Ishikawa (cell line): ENCODE measurements at regions not wholly inside any gene's neighbourhood (a gene's known extent, or its start where the extent isn't known, plus 50 kb on each side); places are given as distances from the start of the nearest gene placed in this dataset.

Experiments
- CEBPB ChIP-seq: IDR thresholded peaks from 2 replicates; pipeline ENCODE4 v1.6.1; 2012
- CREB1 ChIP-seq: IDR thresholded peaks from 2 replicates; pipeline ENCODE4 v1.6.1; 2012; ENCODE audit warnings: low read depth
- EGR1 ChIP-seq: IDR thresholded peaks from 2 replicates; pipeline ENCODE4 v1.6.1; 2012
- EP300 ChIP-seq: IDR thresholded peaks from 2 replicates; pipeline ENCODE4 v1.6.1; 2012; ENCODE audit warnings: borderline replicate concordance
- FOXM1 ChIP-seq: IDR thresholded peaks from 2 replicates; pipeline ENCODE4 v1.6.1; 2012; ENCODE audit warnings: low read depth, borderline replicate concordance
- NFIC ChIP-seq: IDR thresholded peaks from 2 replicates; pipeline ENCODE4 v1.6.1; 2012
- RAD21 ChIP-seq: IDR thresholded peaks from 2 replicates; pipeline ENCODE4 v1.6.1; 2012; ENCODE audit warnings: low read depth
- REST ChIP-seq: IDR thresholded peaks from 2 replicates; pipeline ENCODE4 v1.6.1; 2012; ENCODE audit warnings: low read depth, mild to moderate bottlenecking
- TAF1 ChIP-seq: IDR thresholded peaks from 2 replicates; pipeline ENCODE4 v1.6.1; 2012; ENCODE audit warnings: low read depth, mild to moderate bottlenecking
- TCF12 ChIP-seq: IDR thresholded peaks from 2 replicates; pipeline ENCODE4 v1.6.1; 2012; ENCODE audit warnings: low read depth
- TEAD4 ChIP-seq: IDR thresholded peaks from 2 replicates; pipeline ENCODE4 v1.6.1; 2012
- USF1 ChIP-seq: IDR thresholded peaks from 2 replicates; pipeline ENCODE4 v1.6.1; 2012
- YY1 ChIP-seq: IDR thresholded peaks from 2 replicates; pipeline ENCODE4 v1.6.1; 2012; ENCODE audit warnings: low read depth
- ZBTB7A ChIP-seq: IDR thresholded peaks from 2 replicates; pipeline ENCODE4 v1.6.1; 2012; ENCODE audit warnings: low read depth
- TF ChIP-seq, protein P1 (sequence below): IDR thresholded peaks from 2 replicates; pipeline ENCODE4 v1.6.1; 2012

GRCh38 chr6:141364232-141364631 lies 768.5 kb upstream of the GJE1 start:
- TF ChIP-seq, protein P1, sequence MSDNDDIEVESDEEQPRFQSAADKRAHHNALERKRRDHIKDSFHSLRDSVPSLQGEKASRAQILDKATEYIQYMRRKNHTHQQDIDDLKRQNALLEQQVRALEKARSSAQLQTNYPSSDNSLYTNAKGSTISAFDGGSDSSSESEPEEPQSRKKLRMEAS: no peak

DNA sequence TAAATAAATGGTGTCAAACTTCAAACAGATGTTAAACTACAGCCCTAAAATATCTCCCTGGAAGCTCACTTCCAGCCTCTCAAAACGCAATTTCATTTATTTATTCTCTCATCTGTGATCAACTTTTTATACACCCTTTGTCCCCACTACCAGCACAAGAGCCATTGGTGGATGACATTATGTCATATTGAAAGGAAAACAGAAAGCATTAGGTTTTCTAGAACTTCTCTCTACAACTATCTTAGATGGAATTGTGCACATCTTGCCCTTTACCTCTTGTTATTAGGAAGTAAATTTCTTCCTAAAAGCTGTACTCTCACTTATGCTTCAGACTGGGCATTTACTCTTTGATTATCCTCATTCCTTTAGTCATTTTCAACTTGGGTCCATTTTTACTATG lies 771.2 kb upstream of the GJE1 start:
- no peak for TF ChIP-seq CEBPB
- TF ChIP-seq ZBTB7A: no peak
- no peak for TF ChIP-seq EGR1
- TF ChIP-seq FOXM1: no peak
- no peak for TF ChIP-seq NFIC
- TF ChIP-seq, protein P1: no peak
- no peak for TF ChIP-seq CREB1
- no peak for TF ChIP-seq EP300
- no peak for TF ChIP-seq USF1
- no peak for TF ChIP-seq TCF12
- no peak for TF ChIP-seq TAF1
- TF ChIP-seq RAD21: no peak
- no peak for TF ChIP-seq REST
- TF ChIP-seq YY1: no peak
- TF ChIP-seq TEAD4: no peak

DNA sequence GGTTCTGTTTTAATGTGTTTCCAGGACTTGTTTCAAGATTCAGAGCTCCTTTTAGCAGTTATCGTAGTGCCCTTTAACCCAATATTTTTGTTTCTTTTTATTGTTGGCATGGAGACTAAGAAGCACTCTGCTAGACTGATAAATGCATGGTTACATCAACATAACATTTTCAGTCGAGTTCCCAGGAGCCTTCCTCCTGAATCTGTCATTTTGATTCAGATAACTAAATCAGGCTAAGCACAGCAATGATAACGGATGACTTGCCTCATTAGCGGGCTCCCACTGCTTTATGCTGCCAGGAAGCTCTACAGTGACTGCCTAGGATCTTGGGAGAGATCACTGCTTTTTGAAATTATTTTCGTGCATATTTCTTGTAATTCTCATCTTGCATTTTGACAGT lies 772.8 kb upstream of the GJE1 start:
- TF ChIP-seq REST (no peak), NFIC (no peak)

GRCh38 chr6:141354191-141354955 lies 778.4 kb upstream of the GJE1 start:
- TF ChIP-seq REST (no peak), FOXM1 (no peak), EP300 (no peak), TAF1 (no peak), NFIC (no peak), CEBPB (no peak), EGR1 (no peak), YY1 (no peak), ZBTB7A (no peak), USF1 (no peak), TEAD4 (no peak), CREB1 (no peak)
- TF ChIP-seq, protein P1: no peak

- TF ChIP-seq REST (no peak), EP300 (no peak), EGR1 (no peak), RAD21 (no peak), NFIC (no peak)
These were observed 781.0 kb upstream of the GJE1 start for GRCh38 chr6:141351721-141352120.
